ENCODE measurements at regions not wholly inside any gene's neighbourhood (a gene's known extent, or its start where the extent isn't known, plus 50 kb on each side); places are given as distances from the start of the nearest gene placed in this dataset.
"Not testable (repeated sequence)": the region's sequence is repeated elsewhere in the genome, so short reads cannot be mapped to it uniquely, and the experiment has no call there.

DNA sequence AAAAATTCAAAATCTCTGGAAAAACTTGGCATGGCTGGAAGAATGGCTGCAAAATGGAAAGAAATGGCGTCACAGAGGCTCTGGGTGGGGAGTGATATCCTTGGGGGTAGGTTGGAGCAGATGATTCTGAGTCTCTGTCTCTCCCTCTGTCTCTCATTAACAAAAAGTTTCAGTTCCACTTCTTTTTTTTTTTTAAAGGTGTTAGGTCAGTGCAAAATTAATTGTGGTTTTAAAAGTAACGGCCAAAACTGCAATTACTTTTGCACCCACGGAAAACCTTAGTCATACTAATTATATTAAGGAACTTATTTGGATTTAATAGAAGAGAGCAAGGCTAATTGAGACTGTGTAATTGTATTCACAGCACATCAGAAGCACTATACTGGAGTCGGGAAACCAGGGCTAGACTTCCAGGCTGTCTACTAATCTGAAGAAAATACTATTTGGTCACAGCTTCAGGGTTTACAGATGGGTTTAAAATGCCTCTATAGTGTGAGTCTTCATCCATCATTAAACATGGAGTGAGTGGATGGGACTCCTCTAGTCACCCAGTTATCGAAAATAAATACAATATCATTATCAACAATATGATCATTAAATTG is 289.1 kb upstream of the PLD5 start:
- no peak for DNase-seq (ENCODE audit: low spot score)

DNA sequence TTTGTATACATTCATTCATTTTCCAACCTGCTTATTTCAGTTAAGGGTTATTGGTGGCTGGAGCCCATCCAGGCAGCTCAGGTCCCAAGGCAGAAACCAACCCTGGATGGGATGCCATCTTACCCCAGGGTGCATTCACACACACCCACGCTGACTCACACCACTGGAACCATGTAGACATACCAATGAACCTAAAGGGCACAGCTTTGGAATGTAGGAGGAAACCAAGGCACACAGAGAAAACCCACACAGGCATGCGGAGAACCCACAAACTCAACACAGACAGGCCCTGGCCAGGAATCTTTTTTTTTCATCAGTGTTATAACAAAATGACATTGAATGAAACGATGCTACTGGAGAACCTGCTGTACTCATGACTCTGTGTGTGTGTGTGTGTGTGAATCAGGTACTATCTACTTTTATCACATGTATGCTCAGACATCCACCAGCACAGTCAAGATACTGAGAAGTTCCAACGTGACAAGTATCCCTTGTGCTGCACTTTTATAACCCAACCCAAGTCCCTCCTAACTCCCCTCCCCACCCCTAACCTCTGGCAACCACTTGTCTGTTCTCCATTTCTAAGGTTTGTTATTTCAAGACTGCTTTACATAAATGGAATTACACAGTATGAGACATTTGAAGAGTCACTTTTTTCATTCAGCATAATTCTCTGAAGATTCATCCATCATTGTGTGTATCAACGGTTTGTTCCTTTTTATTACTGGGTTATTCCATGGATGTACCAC is 286.8 kb upstream of the PLD5 start:
- no peak for DNase-seq (ENCODE audit: low spot score)

DNA sequence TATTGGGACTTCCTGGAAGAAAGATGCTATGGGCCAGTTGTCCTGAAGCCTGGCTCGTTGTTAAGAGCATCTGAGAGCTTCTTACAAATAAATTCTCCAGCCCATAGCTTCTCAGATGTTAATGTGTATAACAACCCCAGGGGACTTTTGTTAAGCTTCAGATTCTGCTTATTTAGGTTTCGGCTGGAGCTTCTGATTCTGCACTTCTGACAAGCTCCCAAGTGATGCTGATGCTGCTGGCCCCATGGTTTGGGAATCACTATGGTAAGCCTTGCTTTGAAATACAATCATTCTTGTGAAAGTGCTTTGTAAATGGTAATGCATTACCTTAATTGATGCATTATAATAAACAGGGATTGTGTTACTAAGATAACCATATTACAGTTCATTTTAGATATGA is 281.8 kb upstream of the PLD5 start:
- DNase-seq (ENCODE audit: low spot score) = no peak

DNA sequence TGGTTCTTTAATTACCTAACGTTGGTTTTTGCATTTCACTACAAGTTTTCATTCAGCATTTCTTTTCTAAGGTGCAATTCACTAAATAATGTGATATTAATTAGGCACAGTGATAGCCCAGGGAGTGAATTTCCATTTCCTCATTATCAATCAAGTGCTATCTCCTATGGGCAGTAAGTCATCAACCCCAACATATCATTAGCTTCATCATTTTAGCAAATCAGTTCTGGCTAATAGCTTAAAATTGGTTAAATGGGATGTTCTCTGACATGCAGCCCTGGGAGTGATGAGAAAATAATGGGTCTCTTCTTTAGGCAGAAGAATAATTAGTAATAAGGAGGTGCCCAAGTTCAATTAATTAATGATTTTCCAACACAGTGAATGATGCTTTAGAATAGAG is 280.9 kb upstream of the PLD5 start:
- DNase-seq (ENCODE audit: low spot score) = not testable (repeated sequence)

DNA sequence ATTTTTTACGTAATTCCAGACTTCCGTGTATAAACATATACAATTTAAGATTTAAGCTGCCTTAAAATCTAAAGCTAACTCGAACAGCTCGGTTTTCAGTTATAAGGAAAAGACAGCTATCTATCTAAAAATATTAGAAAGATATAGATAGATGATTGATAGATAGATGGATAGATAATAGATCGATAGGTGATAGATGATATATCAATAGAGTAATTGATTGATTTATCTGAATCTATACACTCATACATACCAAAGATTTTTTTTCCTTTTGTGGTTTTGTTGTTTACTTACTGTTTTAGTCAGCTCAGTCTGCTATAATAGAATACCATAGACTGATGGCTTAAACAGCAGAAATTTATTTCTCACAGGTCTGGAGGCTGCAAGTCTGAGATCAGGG is 278.5 kb upstream of the PLD5 start:
- no peak for DNase-seq (ENCODE audit: low spot score)

DNA sequence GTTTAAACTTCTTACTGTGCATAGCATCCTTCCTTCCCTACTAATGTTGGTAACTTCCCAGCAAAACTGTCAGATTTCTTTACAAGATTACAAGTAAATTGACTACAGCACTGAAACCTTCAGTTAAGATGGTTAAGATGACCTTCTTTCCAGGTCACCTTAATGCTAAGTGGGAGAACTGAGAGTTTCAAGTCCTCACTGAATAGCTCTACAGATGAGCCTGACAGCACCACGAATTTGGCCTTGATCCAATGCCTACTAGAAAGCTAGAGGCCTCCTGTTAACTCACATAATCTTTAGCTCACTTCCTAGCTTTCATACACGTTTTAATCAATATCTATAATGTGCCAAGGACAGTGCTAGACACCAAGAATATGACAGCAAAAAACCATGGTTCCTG is 276.0 kb upstream of the PLD5 start:
- DNase-seq (ENCODE audit: low spot score) = no peak

DNA sequence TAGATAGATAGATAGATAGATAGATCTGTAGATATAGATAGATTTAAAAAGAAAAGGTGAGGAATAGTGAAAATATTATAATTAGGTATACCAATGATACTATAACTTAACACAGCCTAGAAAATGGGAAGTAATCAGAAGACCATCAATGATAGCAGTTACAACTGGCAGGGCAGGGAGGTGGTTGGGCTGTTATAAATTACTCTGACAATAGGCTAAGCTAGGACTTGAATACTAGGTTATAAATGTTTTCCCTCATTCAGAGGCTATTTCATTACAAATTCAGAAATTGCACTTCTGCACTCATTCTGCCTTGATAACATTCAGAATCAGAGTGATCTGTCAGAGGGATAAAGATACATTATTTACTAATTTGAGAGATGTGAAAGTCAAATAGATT is 273.4 kb upstream of the PLD5 start:
- DNase-seq (ENCODE audit: low spot score) = no peak

DNA sequence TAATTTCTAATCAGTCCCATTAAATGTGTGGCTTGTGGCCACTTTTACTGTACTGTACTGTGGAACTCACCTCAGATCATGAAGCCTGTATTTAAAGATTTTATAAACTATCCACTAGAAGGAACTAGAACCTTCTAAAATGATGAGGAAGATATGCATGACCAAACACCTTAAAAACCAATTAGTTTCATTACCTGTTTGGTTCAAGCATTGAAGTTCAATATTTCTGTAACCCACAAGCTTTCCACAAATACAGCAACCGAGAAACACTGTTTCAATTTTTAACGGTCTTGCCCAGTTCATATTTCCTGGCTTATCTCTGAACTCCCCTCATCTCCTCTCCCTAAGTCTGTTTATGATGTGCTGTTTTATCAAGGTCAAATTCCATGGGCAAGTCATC is 264.3 kb upstream of the PLD5 start:
- DNase-seq (ENCODE audit: low spot score) = no peak

DNA sequence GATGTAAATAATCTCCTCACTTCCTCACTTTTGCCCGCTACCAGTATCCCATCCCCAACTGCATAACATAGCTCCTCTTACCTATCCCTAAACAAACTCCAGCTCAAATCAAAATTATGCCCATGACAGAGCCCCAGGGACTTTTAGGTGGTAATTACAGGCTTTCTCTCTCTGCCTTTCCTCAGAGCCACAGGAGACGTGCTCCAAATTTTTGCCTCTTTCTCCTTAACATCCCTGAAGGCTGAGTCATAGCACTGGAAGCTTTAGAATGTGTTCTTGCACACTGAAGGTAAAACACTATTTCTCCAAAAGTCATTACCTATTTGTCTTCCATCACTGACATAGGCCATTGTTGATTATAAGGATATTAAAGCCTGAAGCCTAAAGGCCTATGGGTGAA is 263.5 kb upstream of the PLD5 start:
- DNase-seq (ENCODE audit: low spot score) = no peak

DNA sequence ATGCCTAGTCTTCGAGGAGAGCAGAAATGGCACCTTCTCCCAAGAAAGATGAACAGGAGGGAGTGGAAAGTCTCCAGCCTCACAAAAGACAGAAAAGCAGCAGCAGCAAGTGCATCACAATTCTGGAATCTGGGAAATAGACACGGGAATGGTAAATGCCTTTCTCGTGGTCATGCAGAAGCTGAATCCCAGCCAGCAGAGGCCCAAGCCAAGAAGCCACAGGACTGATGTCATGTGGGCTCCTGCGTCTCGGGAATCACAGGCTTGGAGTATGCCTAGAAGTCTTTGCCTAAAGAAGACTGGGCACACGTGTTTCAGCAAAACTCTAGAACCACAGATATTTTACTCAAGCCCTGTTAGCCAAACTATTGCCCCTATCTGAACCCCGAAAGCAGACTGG is 260.3 kb upstream of the PLD5 start:
- no peak for DNase-seq (ENCODE audit: low spot score)

DNA sequence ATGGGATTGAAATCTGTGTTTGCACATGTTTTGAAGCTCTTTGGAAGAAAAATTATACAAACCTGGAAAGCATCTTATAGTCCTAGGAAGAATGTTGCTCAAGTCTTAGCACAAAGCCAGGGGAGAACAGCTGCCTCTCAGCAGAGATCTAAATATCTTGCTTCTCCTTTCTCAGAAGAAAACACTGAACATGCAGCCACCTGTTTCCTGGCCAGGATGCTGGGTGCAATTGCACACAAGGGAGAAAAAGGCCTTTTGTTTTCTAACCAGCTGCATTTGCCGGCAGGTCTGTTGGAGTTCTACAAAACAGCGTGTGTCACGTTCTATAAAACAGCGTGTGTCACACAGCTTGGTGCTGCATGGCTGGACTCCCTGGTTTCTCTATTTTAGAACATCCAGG is 259.6 kb upstream of the PLD5 start:
- DNase-seq (ENCODE audit: low spot score) = no peak

DNA sequence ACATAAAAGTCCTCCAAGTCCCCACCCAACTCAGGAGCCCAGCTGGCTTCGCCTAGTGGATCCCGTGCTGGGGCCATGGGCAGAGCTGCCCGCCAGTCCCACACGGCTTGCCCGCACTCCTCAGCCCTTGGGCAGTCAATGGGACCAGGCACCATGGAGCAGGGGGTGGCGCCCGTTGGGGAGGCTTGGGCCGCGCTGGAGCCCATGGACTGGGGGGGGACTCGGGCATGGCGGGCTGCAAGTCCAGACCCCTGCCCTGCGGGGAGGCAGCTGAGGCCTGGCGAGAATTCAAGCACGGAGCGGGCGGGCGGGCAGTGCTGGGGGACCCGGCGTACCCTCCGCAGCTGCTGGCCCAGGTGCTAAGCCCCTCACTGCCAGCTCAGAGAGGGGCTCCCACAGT is 249.8 kb upstream of the PLD5 start:
- DNase-seq (ENCODE audit: low spot score) = no peak

DNA sequence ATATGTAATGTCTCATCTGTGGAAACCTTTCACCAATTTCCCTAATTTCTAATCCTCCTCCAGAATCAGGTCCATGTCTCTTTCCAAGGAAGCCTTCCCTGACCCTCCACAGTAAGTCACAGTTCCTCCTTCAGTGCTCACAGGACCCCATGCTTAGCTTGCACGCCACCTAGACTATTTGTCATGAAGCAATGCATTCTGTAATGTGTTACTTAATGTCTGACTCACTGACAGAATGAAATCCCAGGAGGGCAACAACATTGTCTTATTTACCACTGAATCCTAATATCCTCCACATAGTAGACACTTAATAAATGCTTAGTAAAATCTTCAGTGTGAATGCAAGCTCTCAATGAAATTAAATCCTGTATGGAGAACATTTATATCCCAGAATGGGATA is 245.9 kb upstream of the PLD5 start:
- DNase-seq (ENCODE audit: low spot score) = no peak

DNA sequence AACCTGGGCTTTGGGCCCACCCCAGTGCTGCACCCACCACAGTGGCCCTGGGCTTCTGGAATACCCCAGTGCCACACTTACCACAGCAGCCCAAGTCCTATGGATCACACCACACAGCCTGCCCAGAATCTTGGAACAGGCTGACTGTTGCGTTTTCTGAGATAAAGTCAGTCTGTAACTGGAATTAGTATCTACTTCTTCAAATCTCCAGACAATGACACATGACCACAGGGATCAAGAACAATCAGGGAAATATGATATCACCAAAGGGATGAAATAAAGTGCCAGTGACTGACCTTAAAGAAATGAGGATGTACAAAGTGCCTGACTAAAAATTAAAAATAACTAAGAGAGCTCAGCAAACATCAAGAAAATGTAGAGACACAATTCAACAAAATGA is 239.7 kb upstream of the PLD5 start:
- DNase-seq (ENCODE audit: low spot score) = no peak

DNA sequence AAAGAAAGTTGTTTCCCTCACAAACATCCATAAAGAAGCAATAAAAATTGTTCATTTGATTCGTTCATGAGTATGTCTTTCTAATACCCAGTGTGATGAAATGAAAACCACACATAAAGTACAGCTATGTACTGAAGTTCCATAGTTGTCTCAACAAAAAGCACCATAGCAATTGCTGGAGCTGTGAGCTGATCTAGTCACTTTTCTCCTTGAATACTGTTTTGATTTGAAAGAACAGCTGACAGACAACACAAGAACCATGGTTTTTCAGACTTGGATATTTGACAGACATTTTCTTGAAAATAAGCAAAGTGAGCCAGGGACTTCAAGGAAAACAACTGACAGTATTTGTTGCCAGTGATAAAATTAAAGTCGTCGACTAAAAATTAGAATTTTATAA is 237.1 kb upstream of the PLD5 start:
- DNase-seq (ENCODE audit: low spot score) = no peak

DNA sequence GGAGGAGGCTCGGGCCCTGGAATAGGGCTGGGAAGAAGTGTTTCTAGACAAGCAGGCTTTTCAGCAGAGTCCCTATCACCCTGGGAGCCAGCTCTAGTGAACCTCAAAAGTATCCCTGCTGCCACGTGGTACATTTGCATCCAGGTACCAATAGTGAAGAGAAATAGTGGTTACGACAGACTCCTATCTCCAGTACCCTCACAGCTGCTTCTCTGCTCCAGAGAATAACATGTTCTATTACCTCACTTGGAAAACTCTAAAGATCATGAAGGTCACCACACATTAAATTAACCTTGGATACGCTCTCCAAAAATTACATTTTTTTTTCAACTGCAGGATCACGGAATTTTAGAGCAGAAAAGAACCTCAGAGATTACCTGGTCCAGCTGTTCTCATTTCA is 230.4 kb upstream of the PLD5 start:
- no peak for DNase-seq (ENCODE audit: low spot score)

DNA sequence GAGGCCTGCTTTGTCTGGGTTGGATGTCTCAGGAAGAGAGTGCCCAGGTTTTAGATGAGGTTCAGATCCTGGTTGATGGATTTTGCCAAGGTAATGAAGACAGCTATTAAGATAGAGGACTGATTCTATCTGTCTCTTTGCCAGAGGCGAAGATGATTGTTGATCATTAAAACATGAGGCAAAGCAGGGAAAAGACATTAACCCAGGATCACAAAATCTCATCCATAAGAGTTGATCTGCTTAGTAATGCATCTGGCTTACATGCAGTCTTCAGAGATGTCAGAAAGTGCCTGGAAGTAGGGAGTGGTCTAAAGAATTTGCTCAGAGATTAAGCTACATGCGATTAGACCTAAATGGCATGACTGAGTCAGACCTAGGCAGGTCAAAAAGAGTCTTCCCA is 229.6 kb upstream of the PLD5 start:
- no peak for DNase-seq (ENCODE audit: low spot score)

DNA sequence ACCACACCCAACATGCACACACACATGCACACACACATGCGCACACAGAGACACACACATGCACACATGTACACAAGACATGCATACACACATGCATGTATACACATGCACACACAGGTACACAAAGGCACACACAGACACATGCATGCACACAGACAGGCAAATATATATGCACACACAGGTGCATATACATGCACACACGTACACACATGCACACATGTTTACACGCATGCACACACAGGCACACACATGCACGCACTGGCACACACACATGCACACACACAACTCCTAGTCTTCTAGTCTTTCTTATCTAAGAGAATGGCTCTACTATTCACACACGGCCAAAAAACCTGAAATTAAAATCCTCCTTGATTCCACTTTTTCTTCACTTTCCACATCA is 222.7 kb upstream of the PLD5 start:
- no peak for DNase-seq (ENCODE audit: low spot score)

DNA sequence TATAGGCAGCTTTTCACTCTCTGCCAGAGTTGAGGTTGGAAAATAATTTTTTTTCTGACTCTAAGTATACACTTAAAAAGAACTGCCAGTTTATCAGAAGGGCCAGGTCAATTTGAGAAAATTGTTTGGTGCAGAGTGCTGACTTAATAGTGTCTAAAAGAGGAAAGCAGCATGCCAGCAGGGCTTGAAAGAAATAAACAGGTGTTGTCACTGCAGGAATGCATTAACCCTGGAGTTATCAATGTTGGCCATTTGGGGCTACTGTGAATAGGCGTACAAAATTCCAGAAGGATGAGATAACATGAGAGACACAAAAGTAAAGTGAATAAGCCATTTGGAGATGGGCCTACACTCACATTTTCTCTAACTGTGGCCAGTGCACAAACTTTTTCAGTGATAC is 220.6 kb upstream of the PLD5 start:
- DNase-seq (ENCODE audit: low spot score) = no peak

DNA sequence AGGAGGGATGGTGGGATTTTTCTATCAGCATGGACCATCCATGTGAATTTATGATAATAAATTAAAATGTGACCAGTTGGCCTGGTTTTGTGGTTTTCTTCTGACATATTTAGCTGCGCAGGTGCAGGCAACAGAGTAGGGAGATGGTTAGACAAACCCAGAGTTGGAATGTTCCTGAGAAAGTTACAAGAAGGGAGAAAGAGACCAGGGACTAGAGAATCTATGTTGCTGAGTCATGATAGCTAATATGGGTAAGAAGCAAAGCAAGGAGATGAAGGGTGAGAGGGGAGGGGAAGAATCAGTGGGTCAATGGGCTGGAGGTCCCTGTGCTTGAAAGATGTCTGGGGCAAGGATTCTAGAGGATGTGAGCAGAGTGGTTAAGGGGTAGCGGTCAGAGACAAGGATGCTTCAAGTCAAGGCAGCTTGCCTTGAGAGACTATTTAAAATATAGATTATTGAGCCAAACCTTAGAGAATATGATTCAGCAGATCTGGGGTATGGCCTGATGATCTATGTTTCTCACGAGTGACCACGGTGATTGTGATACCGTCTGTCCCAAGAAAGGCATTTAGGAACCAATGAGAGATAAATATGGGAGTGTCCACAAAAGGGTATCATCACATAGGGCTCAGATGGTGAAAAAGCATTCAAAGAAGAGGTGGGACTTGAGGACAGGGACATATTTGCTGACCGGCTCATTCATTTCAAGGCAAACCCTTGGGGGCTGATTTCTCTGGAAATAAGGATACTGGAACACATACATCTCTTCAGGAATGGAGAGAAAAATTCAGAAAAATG is 219.7 kb upstream of the PLD5 start:
- DNase-seq (ENCODE audit: low spot score) = no peak

DNA sequence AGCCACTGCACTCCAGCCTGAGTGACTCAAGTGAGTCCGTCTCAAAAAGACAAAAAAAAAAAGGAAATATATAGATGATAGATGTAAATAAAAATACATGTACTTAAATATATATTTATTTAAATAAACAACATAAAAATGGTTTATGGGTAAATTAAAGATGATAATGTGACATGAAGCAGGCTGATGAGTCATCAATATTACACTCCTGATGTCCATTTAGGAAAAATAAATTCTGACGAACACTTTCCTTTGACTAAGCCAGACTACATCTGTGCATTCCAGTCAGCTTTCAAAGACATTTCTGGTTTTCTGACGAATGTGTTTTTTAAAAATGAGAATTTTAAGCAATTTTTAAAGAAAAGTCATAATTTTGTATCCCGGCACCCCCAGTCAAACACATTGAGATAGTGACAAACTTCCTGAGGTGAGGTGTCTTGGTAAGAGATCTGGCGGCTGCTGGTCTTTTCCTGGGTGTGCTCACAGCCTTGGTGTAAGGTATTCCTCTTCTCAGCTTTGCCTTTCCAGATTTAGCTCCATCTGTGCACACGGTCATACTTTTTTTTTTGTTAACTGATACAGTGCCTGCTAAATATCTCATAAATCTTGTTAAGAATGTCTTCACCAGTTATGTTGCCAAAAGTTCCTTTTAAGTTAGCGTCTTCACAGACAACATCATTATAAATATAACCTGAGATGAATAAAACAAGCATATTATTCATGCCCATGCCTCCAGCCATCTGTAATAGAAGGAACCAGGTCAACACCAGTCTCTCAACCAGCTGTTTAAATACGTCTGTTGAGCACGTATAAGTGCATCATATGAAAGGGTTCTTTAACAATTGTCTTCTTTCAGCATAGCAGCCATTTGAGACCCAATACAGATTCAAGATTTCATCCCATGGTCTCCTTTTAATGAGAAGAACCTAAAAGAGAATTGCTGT is 214.5 kb upstream of the PLD5 start:
- DNase-seq (ENCODE audit: low spot score) = no peak

DNA sequence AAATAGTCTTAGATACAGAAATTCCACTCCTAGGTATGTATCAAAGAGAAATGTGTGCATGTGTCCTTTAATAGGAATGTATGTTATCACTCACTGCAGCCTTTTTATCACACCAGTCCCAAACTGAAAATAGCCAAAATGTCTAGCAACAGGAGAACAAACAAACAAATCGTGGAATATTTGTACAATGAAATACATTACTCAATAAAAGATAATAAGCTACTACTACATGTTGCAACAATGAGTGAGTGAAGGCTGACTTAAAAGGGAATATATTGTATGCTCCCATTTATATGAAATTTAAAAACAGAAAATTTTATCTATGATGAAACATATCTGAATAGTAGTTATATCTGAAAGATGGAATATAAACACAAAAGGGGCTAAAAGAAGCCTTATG is 212.1 kb upstream of the PLD5 start:
- no peak for DNase-seq (ENCODE audit: low spot score)
